Peyer's patch (tissue), 4 donors: ENCODE measurements at regions not wholly inside any gene's neighbourhood (a gene's known extent, or its start where the extent isn't known, plus 50 kb on each side); places are given as distances from the start of the nearest gene placed in this dataset.

Experiments
- DNase-seq, 3 donors: peaks; one replicate each; pipeline ENCODE4 v3.0.0-alpha.2; 2017 to 2019
- H3K27ac ChIP-seq, 4 donors: fragments of 200-600 bp; sonication (generic); one replicate each; pipeline ENCODE4 v1.5.1; 2016 to 2019
- H3K27me3 ChIP-seq, 2 donors: fragments of 200-600 bp; sonication (generic); one replicate each; pipeline ENCODE4 v1.5.1; 2019
- H3K36me3 ChIP-seq, 3 donors: fragments of 200-600 bp; sonication (generic); one replicate each; pipeline ENCODE4 v1.5.1; 2016 to 2019
- H3K4me1 ChIP-seq, 4 donors: fragments of 200-600 bp; sonication (generic); one replicate each; pipeline ENCODE4 v1.5.1; 2016 to 2019
- H3K4me3 ChIP-seq, 4 donors: fragments of 200-600 bp; sonication (generic); 1 replicate in 3 of 4; 2 replicates in 1 of 4; pipeline ENCODE4 v1.5.1; 2016 to 2019; ENCODE audit warnings: mild to moderate bottlenecking in 1 of 4
- H3K9me3 ChIP-seq, 4 donors: fragments of 200-600 bp; sonication (generic); one replicate each; pipeline ENCODE4 v1.5.1; 2016 to 2019; ENCODE audit warnings: mild to moderate bottlenecking in 1 of 4
- CTCF ChIP-seq, 6 experiments: fragments of 450-650 bp in 4 of 6; fragments of 200-600 bp in 2 of 6; sonication (generic) in 1 of 6; IDR thresholded peaks; one replicate each; pipeline ENCODE4 v1.5.1; 2017 to 2019; ENCODE audit warnings: antibody characterized with exemption in 6 of 6, mild to moderate bottlenecking in 3 of 6, moderate library complexity in 1 of 6
- POLR2A ChIP-seq, 2 donors: fragments of 450-650 bp; IDR thresholded peaks; one replicate each; pipeline ENCODE4 v1.5.1; 2017; ENCODE audit warnings: antibody characterized with exemption in 2 of 2, mild to moderate bottlenecking in 2 of 2, moderate library complexity in 2 of 2

- Histone ChIP-seq H3K9me3 (peaks cover 0 to 12% (median 5%) of the 10 kb centered on the region in 4 donors), H3K27me3 (no peaks in the 10 kb centered on the region), H3K4me3 (no peak overlapping the region), H3K36me3 (no peaks in the 10 kb centered on the region), H3K27ac (no peak overlapping the region), H3K4me1 (no peaks in the 10 kb centered on the region)
- TF ChIP-seq POLR2A (IDR thresholded peaks at IDR 0.05) (no peak), CTCF (IDR thresholded peaks at IDR 0.05) (no peak)
- no peak for DNase-seq
These were observed 85.7 kb upstream of the CST7 start for GRCh38 chr20:24863356-24863755.

GRCh38 chr20:24866008-24866407 lies 83.1 kb upstream of the CST7 start:
- no peak for TF ChIP-seq POLR2A (IDR thresholded peaks at IDR 0.05)
- TF ChIP-seq CTCF (IDR thresholded peaks at IDR 0.05) = no peak
- Histone ChIP-seq H3K4me3 (no peak overlapping the region), H3K4me1 (no peaks in the 10 kb centered on the region), H3K36me3 (no peaks in the 10 kb centered on the region), H3K27me3 (no peaks in the 10 kb centered on the region), H3K27ac (no peak overlapping the region), H3K9me3 (peaks cover 0 to 12% (median 5%) of the 10 kb centered on the region in 4 donors)
- no peak for DNase-seq

- Histone ChIP-seq H3K4me1 (no peaks in the 10 kb centered on the region), H3K4me3 (no peak overlapping the region), H3K27me3 (no peaks in the 10 kb centered on the region), H3K36me3 (no peaks in the 10 kb centered on the region), H3K27ac (no peak overlapping the region), H3K9me3 (peaks cover 0 to 12% (median 5%) of the 10 kb centered on the region in 4 donors)
- DNase-seq = no peak
- TF ChIP-seq POLR2A (IDR thresholded peaks at IDR 0.05) (no peak), CTCF (IDR thresholded peaks at IDR 0.05) (no peak)
These were observed 82.3 kb upstream of the CST7 start for GRCh38 chr20:24866742-24867141.

GRCh38 chr20:24867556-24867955 lies 81.5 kb upstream of the CST7 start:
- Histone ChIP-seq H3K4me1 (no peaks in the 10 kb centered on the region), H3K36me3 (no peaks in the 10 kb centered on the region), H3K27ac (no peak overlapping the region), H3K27me3 (no peaks in the 10 kb centered on the region), H3K9me3 (peaks cover 0 to 12% (median 5%) of the 10 kb centered on the region in 4 donors), H3K4me3 (no peak overlapping the region)
- no peak for DNase-seq
- TF ChIP-seq POLR2A (IDR thresholded peaks at IDR 0.05) (no peak), CTCF (IDR thresholded peaks at IDR 0.05) (no peak)

- TF ChIP-seq CTCF (IDR thresholded peaks at IDR 0.05) (no peak), POLR2A (IDR thresholded peaks at IDR 0.05) (no peak)
- Histone ChIP-seq H3K27me3 (no peaks in the 10 kb centered on the region), H3K9me3 (peaks cover 0 to 12% (median 5%) of the 10 kb centered on the region in 4 donors), H3K4me3 (no peak overlapping the region), H3K4me1 (no peaks in the 10 kb centered on the region), H3K27ac (no peak overlapping the region), H3K36me3 (no peaks in the 10 kb centered on the region)
- DNase-seq = no peak
These were observed 80.6 kb upstream of the CST7 start for GRCh38 chr20:24868396-24868927.

GRCh38 chr20:24868959-24869358 lies 80.1 kb upstream of the CST7 start:
- Histone ChIP-seq H3K4me1 (no peaks in the 10 kb centered on the region), H3K4me3 (no peak overlapping the region), H3K36me3 (no peaks in the 10 kb centered on the region), H3K27me3 (no peaks in the 10 kb centered on the region), H3K27ac (no peak overlapping the region), H3K9me3 (peaks cover 0 to 12% (median 5%) of the 10 kb centered on the region in 4 donors)
- no peak for DNase-seq
- no peak for TF ChIP-seq CTCF (IDR thresholded peaks at IDR 0.05)
